Smooth muscle cell (in vitro differentiated cells): ENCODE measurements at regions not wholly inside any gene's neighbourhood (a gene's known extent, or its start where the extent isn't known, plus 50 kb on each side); places are given as distances from the start of the nearest gene placed in this dataset.
"Not testable (repeated sequence)": the region's sequence is repeated elsewhere in the genome, so short reads cannot be mapped to it uniquely, and the experiment has no call there.

Source experiments
- DNase-seq: peaks from one replicate; lab custom pipeline; 2025; ENCODE audit not compliant: unreplicated experiment; lab: John Stamatoyannopoulos, UW
- H2AFZ ChIP-seq: fragments of 200-600 bp; sonication (generic); 2 replicates; pipeline ENCODE4 v1.6.0; 2016; ENCODE audit warnings: antibody characterized with exemption, low read depth, mild to moderate bottlenecking
- H3F3A ChIP-seq: fragments of 200-600 bp; sonication (generic); 2 replicates; pipeline ENCODE4 v1.6.0; 2017; ENCODE audit warnings: antibody characterized with exemption, low read depth
- H3K27ac ChIP-seq: fragments of 200-600 bp; sonication (generic); 2 replicates; pipeline ENCODE4 v1.5.1; 2016; ENCODE audit warnings: low read depth, mild to moderate bottlenecking
- H3K27me3 ChIP-seq: fragments of 200-600 bp; sonication (generic); 2 replicates; pipeline ENCODE4 v1.6.1; 2016; ENCODE audit warnings: low read depth, mild to moderate bottlenecking
- H3K36me3 ChIP-seq: fragments of 200-600 bp; sonication (generic); 2 replicates; pipeline ENCODE4 v1.5.1; 2016; ENCODE audit warnings: low read depth
- H3K4me1 ChIP-seq: fragments of 200-600 bp; sonication (generic); 2 replicates; pipeline ENCODE4 v1.5.1; 2016; ENCODE audit warnings: low read depth
- H3K4me2 ChIP-seq: fragments of 200-600 bp; sonication (generic); 2 replicates; pipeline ENCODE4 v1.6.0; 2016; ENCODE audit warnings: mild to moderate bottlenecking
- H3K4me3 ChIP-seq: fragments of 200-600 bp; sonication (generic); 2 replicates; pipeline ENCODE4 v1.5.1; 2016; ENCODE audit warnings: mild to moderate bottlenecking
- H3K79me2 ChIP-seq: fragments of 200-600 bp; sonication (generic); 2 replicates; pipeline ENCODE4 v1.6.0; 2016; ENCODE audit warnings: low read depth, mild to moderate bottlenecking
- H3K9ac ChIP-seq: fragments of 200-600 bp; sonication (generic); 2 replicates; pipeline ENCODE4 v1.6.0; 2016; ENCODE audit warnings: low read depth
- H3K9me3 ChIP-seq: fragments of 200-600 bp; sonication (generic); replicated peaks from 2 replicates; pipeline ENCODE4 v1.5.1; 2016; ENCODE audit warnings: low read depth
- H4K20me1 ChIP-seq: fragments of 200-600 bp; sonication (generic); 2 replicates; pipeline ENCODE4 v1.6.0; 2016; ENCODE audit warnings: low read depth
- WGBS: methylation state at CpG from one replicate; pipeline ENCODE4 v1.1.7; 2016; ENCODE audit warnings: low lambda C conversion rate; 5-methylcytosine and 5-hydroxymethylcytosine counted together
- TF ChIP-seq, protein P1 (sequence below): fragments of 200-600 bp; sonication (generic); IDR thresholded peaks from 2 replicates; pipeline ENCODE4 v1.5.1; 2017; ENCODE audit warnings: borderline replicate concordance, mild to moderate bottlenecking, antibody characterized with exemption; ENCODE audit not compliant: insufficient read depth, poor library complexity, severe bottlenecking

- Histone ChIP-seq H2AFZ (no peak overlapping the region), H3K9ac (no peak overlapping the region), H3K9me3 (no peaks in the 10 kb centered on the region), H3K4me3 (no peak overlapping the region), H3F3A (no peaks in the 10 kb centered on the region), H3K4me1 (no peaks in the 10 kb centered on the region), H3K79me2 (no peaks in the 10 kb centered on the region), H3K36me3 (no peaks in the 10 kb centered on the region), H4K20me1 (no peaks in the 10 kb centered on the region), H3K27me3 (no peaks in the 10 kb centered on the region), H3K4me2 (no peak overlapping the region), H3K27ac (no peak overlapping the region)
- WGBS: 79% methylated on average over 1 of the region's 1 CpG
- TF ChIP-seq, protein P1, sequence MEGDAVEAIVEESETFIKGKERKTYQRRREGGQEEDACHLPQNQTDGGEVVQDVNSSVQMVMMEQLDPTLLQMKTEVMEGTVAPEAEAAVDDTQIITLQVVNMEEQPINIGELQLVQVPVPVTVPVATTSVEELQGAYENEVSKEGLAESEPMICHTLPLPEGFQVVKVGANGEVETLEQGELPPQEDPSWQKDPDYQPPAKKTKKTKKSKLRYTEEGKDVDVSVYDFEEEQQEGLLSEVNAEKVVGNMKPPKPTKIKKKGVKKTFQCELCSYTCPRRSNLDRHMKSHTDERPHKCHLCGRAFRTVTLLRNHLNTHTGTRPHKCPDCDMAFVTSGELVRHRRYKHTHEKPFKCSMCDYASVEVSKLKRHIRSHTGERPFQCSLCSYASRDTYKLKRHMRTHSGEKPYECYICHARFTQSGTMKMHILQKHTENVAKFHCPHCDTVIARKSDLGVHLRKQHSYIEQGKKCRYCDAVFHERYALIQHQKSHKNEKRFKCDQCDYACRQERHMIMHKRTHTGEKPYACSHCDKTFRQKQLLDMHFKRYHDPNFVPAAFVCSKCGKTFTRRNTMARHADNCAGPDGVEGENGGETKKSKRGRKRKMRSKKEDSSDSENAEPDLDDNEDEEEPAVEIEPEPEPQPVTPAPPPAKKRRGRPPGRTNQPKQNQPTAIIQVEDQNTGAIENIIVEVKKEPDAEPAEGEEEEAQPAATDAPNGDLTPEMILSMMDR: no peak
- no peak for DNase-seq
These were observed 115.0 kb upstream of the SEM1 start for GRCh38 chr7:96824686-96825085.

GRCh38 chr7:96825285-96825684, 115.6 kb upstream of the SEM1 start:
- H3K4me2 ChIP-seq: no peak overlapping the region
- no peaks in the 10 kb centered on the region for H3K36me3 ChIP-seq
- H2AFZ ChIP-seq: no peak overlapping the region
- no peaks in the 10 kb centered on the region for H4K20me1 ChIP-seq
- no peaks in the 10 kb centered on the region for H3K4me1 ChIP-seq
- H3K79me2 ChIP-seq: no peaks in the 10 kb centered on the region
- no peak for DNase-seq
- H3K27me3 ChIP-seq: no peaks in the 10 kb centered on the region
- 92% methylated on average over 2 of the region's 2 CpGs for WGBS
- H3K27ac ChIP-seq: no peak overlapping the region
- H3F3A ChIP-seq: no peaks in the 10 kb centered on the region
- H3K4me3 ChIP-seq: no peak overlapping the region
- H3K9ac ChIP-seq: no peak overlapping the region
- TF ChIP-seq, protein P1: no peak
- H3K9me3 ChIP-seq: no peaks in the 10 kb centered on the region

DNA sequence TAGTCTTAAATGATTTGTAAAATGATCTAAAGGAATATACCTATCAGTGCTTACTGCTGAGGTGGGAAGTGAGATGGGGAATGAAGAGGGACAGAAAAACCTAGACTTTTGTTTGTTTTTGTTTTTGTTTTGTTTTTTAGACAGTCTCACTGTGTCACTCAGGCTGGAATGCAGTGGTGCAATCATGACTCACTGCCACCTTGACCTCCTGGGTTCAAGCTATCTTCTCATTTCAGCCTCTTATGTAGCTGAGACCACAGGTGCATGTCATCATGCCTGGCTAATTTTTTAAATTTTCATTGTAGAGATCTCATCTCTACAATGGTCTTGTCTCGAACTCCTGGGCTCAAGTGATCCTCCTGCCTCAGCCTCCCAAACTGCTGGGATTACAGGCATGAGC, 116.4 kb upstream of the SEM1 start:
- TF ChIP-seq, protein P1: no peak
- H3K4me1 ChIP-seq: no peaks in the 10 kb centered on the region
- H3K9me3 ChIP-seq: no peaks in the 10 kb centered on the region
- H3K4me3 ChIP-seq: no peak overlapping the region
- no peaks in the 10 kb centered on the region for H3F3A ChIP-seq
- H3K79me2 ChIP-seq: no peaks in the 10 kb centered on the region
- H3K9ac ChIP-seq: no peak overlapping the region
- no peak overlapping the region for H3K4me2 ChIP-seq
- no peak for DNase-seq
- no peaks in the 10 kb centered on the region for H3K27me3 ChIP-seq
- H3K27ac ChIP-seq: no peak overlapping the region
- no peaks in the 10 kb centered on the region for H3K36me3 ChIP-seq
- 81% methylated on average over 1 of the region's 1 CpG for WGBS
- no peaks in the 10 kb centered on the region for H4K20me1 ChIP-seq
- no peak overlapping the region for H2AFZ ChIP-seq

DNA sequence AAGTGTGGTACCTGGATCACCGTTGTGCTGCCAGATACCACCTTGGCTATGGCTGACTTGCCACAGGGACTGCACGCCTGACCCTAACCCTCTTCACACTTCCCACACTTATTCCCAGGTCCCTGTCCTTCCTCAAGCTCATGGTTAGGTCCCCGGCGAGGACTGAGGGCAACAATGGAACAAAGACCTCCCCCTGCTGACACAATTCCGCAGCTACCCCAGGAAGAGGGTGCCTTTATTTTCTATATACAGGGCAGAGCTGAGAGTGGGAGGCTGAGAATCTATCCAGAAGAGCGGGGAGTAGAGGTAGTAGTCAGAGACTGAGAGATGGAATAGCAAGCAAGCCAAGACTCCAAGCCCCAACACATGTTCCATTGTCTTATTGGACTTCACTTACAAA, 118.1 kb upstream of the SEM1 start:
- TF ChIP-seq, protein P1: no peak
- no peak for DNase-seq
- H3K4me3 ChIP-seq: no peak overlapping the region
- WGBS: 75% methylated on average over 6 of the region's 6 CpGs
- no peak overlapping the region for H3K9ac ChIP-seq
- no peaks in the 10 kb centered on the region for H3K79me2 ChIP-seq
- no peaks in the 10 kb centered on the region for H3K9me3 ChIP-seq
- H3K27ac ChIP-seq: no peak overlapping the region
- no peak overlapping the region for H2AFZ ChIP-seq
- no peaks in the 10 kb centered on the region for H3F3A ChIP-seq
- H3K36me3 ChIP-seq: no peaks in the 10 kb centered on the region
- no peak overlapping the region for H3K4me2 ChIP-seq
- no peaks in the 10 kb centered on the region for H4K20me1 ChIP-seq
- H3K27me3 ChIP-seq: no peaks in the 10 kb centered on the region
- no peaks in the 10 kb centered on the region for H3K4me1 ChIP-seq

- not testable (repeated sequence) for H3K27ac ChIP-seq, H3K79me2 ChIP-seq, H3K4me1 ChIP-seq, DNase-seq, H3K4me3 ChIP-seq, H4K20me1 ChIP-seq, H3K9me3 ChIP-seq, H2AFZ ChIP-seq, H3K27me3 ChIP-seq, H3K36me3 ChIP-seq, H3K4me2 ChIP-seq, H3K9ac ChIP-seq, H3F3A ChIP-seq
- WGBS: 70% methylated on average over 4 of the region's 4 CpGs
These were observed 119.5 kb upstream of the SEM1 start for GRCh38 chr7:96829121-96829520.
